T-helper 2 cell treated with Interferon-gamma antibody and Interleukin-4, amounts not matched to agents 100 ng/mL and 5 ng/mL, for 36 hours (primary cell): ENCODE measurements at regions not wholly inside any gene's neighbourhood (a gene's known extent, or its start where the extent isn't known, plus 50 kb on each side); places are given as distances from the start of the nearest gene placed in this dataset.

Source experiments
- intact Hi-C: fragments of 100-400 bp; cut with micrococcal nuclease; formaldehyde crosslinking; loops from one replicate; pipeline ENCODE4 v1.15.1; 2023

GRCh38 chr4:23268072-23268771 is 575.5 kb downstream of the GBA3 start:
- intact Hi-C loops, result no loop called here

GRCh38 chr4:23266401-23266800 is 573.7 kb downstream of the GBA3 start:
- intact Hi-C loops, result no loop called here

- intact Hi-C loops, result no loop called here
Measured at GRCh38 chr4:23260511-23260910, 567.8 kb downstream of the GBA3 start.

- intact Hi-C loops, result no loop called here
Measured at GRCh38 chr4:23245203-23245832, 552.6 kb downstream of the GBA3 start.

GRCh38 chr4:23242962-23243361 is 550.2 kb downstream of the GBA3 start:
- intact Hi-C loops, result no loop called here

- intact Hi-C loops, result no loop called here
Measured at GRCh38 chr4:23241408-23241807, 548.7 kb downstream of the GBA3 start.

- intact Hi-C loops, result no loop called here
Measured at GRCh38 chr4:23238848-23239247, 546.1 kb downstream of the GBA3 start.

- intact Hi-C loops, result no loop called here
Measured at GRCh38 chr4:23237771-23238170, 545.0 kb downstream of the GBA3 start.

GRCh38 chr4:23235628-23236390 is 543.1 kb downstream of the GBA3 start:
- intact Hi-C loops, result no loop called here

- intact Hi-C loops, result no loop called here
Measured at GRCh38 chr4:23234716-23235115, 542.0 kb downstream of the GBA3 start.

GRCh38 chr4:23234018-23234417 is 541.3 kb downstream of the GBA3 start:
- intact Hi-C loops, result no loop called here

- intact Hi-C loops, result no loop called here
Measured at GRCh38 chr4:23233596-23233995, 540.9 kb downstream of the GBA3 start.

- intact Hi-C loops, result no loop called here
Measured at GRCh38 chr4:23232987-23233386, 540.2 kb downstream of the GBA3 start.

- intact Hi-C loops, result no loop called here
Measured at GRCh38 chr4:23225564-23225963, 532.8 kb downstream of the GBA3 start.

GRCh38 chr4:23224684-23225420 is 532.1 kb downstream of the GBA3 start:
- intact Hi-C loops, result no loop called here

GRCh38 chr4:23220911-23221310 is 528.2 kb downstream of the GBA3 start:
- intact Hi-C loops, result no loop called here

GRCh38 chr4:23219779-23220408 is 527.2 kb downstream of the GBA3 start:
- intact Hi-C loops, result no loop called here

- intact Hi-C loops, result no loop called here
Measured at GRCh38 chr4:23213198-23213597, 520.5 kb downstream of the GBA3 start.

GRCh38 chr4:23212558-23212957 is 519.8 kb downstream of the GBA3 start:
- intact Hi-C loops, result no loop called here

- intact Hi-C loops, result no loop called here
Measured at GRCh38 chr4:23207059-23207458, 514.3 kb downstream of the GBA3 start.

GRCh38 chr4:23202712-23203247 is 510.0 kb downstream of the GBA3 start:
- intact Hi-C loops, result no loop called here
